H9 (cell line): ENCODE measurements at regions not wholly inside any gene's neighbourhood (a gene's known extent, or its start where the extent isn't known, plus 50 kb on each side); places are given as distances from the start of the nearest gene placed in this dataset.

ENCODE experiments used
- DNase-seq: peaks from one replicate; pipeline ENCODE4 v3.0.0-alpha.2; 2017
- H2AFZ ChIP-seq: one replicate; pipeline ENCODE4 v1.6.1; 2013; ENCODE audit warnings: mild to moderate bottlenecking, low read length, control low read depth, moderate library complexity
- H2AK5ac ChIP-seq: 2 replicates; pipeline ENCODE4 v1.6.1; 2013; ENCODE audit warnings: low read length, control low read depth, mixed read lengths; ENCODE audit not compliant: insufficient read length
- H2BK120ac ChIP-seq: one replicate; pipeline ENCODE4 v1.6.1; 2013; ENCODE audit warnings: low read depth, mild to moderate bottlenecking, low read length, control low read depth, inconsistent platforms; ENCODE audit not compliant: poor library complexity, severe bottlenecking
- H2BK12ac ChIP-seq: 2 replicates; pipeline ENCODE4 v1.6.1; 2013; ENCODE audit warnings: low read length, control low read depth, mixed read lengths, low read depth; ENCODE audit not compliant: insufficient read length
- H2BK15ac ChIP-seq: 2 replicates; pipeline ENCODE4 v1.6.1; 2013; ENCODE audit warnings: low read depth, low read length, control low read depth
- H2BK20ac ChIP-seq: one replicate; pipeline ENCODE4 v1.6.1; 2013; ENCODE audit warnings: low read depth, mild to moderate bottlenecking, low read length, control low read depth, inconsistent platforms; ENCODE audit not compliant: poor library complexity, severe bottlenecking
- H2BK5ac ChIP-seq: 2 replicates; pipeline ENCODE4 v1.6.1; 2013; ENCODE audit warnings: low read length, control low read depth, mixed read lengths; ENCODE audit not compliant: insufficient read length
- H3K14ac ChIP-seq: 2 replicates; pipeline ENCODE4 v1.6.1; 2013; ENCODE audit warnings: low read length, control low read depth; ENCODE audit not compliant: insufficient read depth
- H3K18ac ChIP-seq: 2 replicates; pipeline ENCODE4 v1.6.1; 2013; ENCODE audit warnings: low read depth, mild to moderate bottlenecking, mixed read lengths, low read length, control low read depth; ENCODE audit not compliant: insufficient read length
- H3K23ac ChIP-seq: 2 replicates; pipeline ENCODE4 v1.6.1; 2013; ENCODE audit warnings: low read length, control low read depth, mixed read lengths, low read depth; ENCODE audit not compliant: insufficient read length
- H3K23me2 ChIP-seq: 2 replicates; pipeline ENCODE4 v1.6.1; 2013; ENCODE audit warnings: low read depth, mild to moderate bottlenecking, mixed read lengths, low read length, control low read depth; ENCODE audit not compliant: insufficient read length, poor library complexity, severe bottlenecking
- H3K27ac ChIP-seq: 2 replicates; pipeline ENCODE4 v1.5.1; 2013; ENCODE audit warnings: low read length, control low read depth, mixed read lengths, low read depth; ENCODE audit not compliant: insufficient read length
- H3K27me3 ChIP-seq: 2 replicates; pipeline ENCODE4 v1.6.1; 2013; ENCODE audit warnings: low read length, control low read depth, inconsistent platforms; ENCODE audit not compliant: insufficient read depth
- H3K4ac ChIP-seq: 2 replicates; pipeline ENCODE4 v1.6.1; 2013; ENCODE audit warnings: low read depth, mild to moderate bottlenecking, control low read depth, inconsistent platforms, low read length, moderate library complexity
- H3K4me1 ChIP-seq: 2 replicates; pipeline ENCODE4 v1.6.1; 2013; ENCODE audit warnings: low read length, control low read depth, inconsistent platforms; ENCODE audit not compliant: insufficient read depth
- H3K4me2 ChIP-seq: 2 replicates; pipeline ENCODE4 v1.6.1; 2013; ENCODE audit warnings: low read length, control low read depth, mixed read lengths; ENCODE audit not compliant: insufficient read length, insufficient read depth
- H3K56ac ChIP-seq: 2 replicates; pipeline ENCODE4 v1.6.1; 2013; ENCODE audit warnings: low read depth, mild to moderate bottlenecking, mixed read lengths, low read length, control low read depth; ENCODE audit not compliant: insufficient read length
- H3K79me1 ChIP-seq: 2 replicates; pipeline ENCODE4 v1.6.1; 2013; ENCODE audit warnings: low read depth, mild to moderate bottlenecking, moderate library complexity, low read length, control low read depth, inconsistent platforms; ENCODE audit not compliant: insufficient read depth, poor library complexity, severe bottlenecking
- H3K79me2 ChIP-seq: 2 replicates; pipeline ENCODE4 v1.6.1; 2013; ENCODE audit warnings: low read length, control low read depth, inconsistent platforms; ENCODE audit not compliant: insufficient read depth
- H3K9ac ChIP-seq: 2 replicates; pipeline ENCODE4 v1.6.1; 2013; ENCODE audit warnings: low read length, control low read depth, mixed read lengths; ENCODE audit not compliant: insufficient read length; ENCODE audit errors: extremely low read depth
- H3K9me3 ChIP-seq: one replicate; pipeline ENCODE4 v1.6.1; 2013; ENCODE audit warnings: low read depth, low read length, inconsistent platforms; ENCODE audit not compliant: control insufficient read depth
- H3T11ph ChIP-seq: one replicate; pipeline ENCODE4 v1.6.1; 2013; ENCODE audit warnings: mild to moderate bottlenecking, low read length, control low read depth, inconsistent platforms
- H4K20me1 ChIP-seq: one replicate; pipeline ENCODE4 v1.6.1; 2013; ENCODE audit not compliant: control insufficient read depth, insufficient read length, insufficient read depth
- H4K5ac ChIP-seq: 2 replicates; pipeline ENCODE4 v1.6.1; 2013; ENCODE audit warnings: low read depth, mild to moderate bottlenecking, mixed read lengths, low read length, control low read depth; ENCODE audit not compliant: insufficient read length
- H4K8ac ChIP-seq: replicated peaks from 2 replicates; pipeline ENCODE4 v1.6.1; 2013; ENCODE audit warnings: low read length, control low read depth, mixed read lengths, low read depth; ENCODE audit not compliant: insufficient read length
- H4K91ac ChIP-seq: 2 replicates; pipeline ENCODE4 v1.6.1; 2013; ENCODE audit warnings: low read depth, mild to moderate bottlenecking, moderate library complexity, mixed read lengths, low read length, control low read depth; ENCODE audit not compliant: insufficient read length
- H3K27ac Mint-ChIP-seq, 3 experiments: 2 replicates in 2 of 3; 3 replicates in 1 of 3; pipeline ENCODE4 v1.8.0; 2020 to 2021; ENCODE audit warnings: mixed read lengths in 3 of 3, mild to moderate bottlenecking in 1 of 3, moderate library complexity in 1 of 3
- H3K27me3 Mint-ChIP-seq: 2 replicates; pipeline ENCODE4 v1.8.0; 2021; ENCODE audit warnings: low read depth, mild to moderate bottlenecking, moderate library complexity, mixed read lengths
- H3K36me3 Mint-ChIP-seq, 3 experiments: 2 replicates in 2 of 3; 3 replicates in 1 of 3; pipeline ENCODE4 v1.8.0; 2020 to 2021; ENCODE audit warnings: low read depth in 3 of 3, mixed read lengths in 3 of 3; ENCODE audit not compliant: insufficient read depth in 1 of 3
- H3K4me1 Mint-ChIP-seq, 2 experiments: 2 replicates each; pipeline ENCODE4 v1.8.0; 2020; ENCODE audit warnings: mixed read lengths in 2 of 2
- H3K4me3 Mint-ChIP-seq, 2 experiments: 2 replicates in 1 of 2; 3 replicates in 1 of 2; pipeline ENCODE4 v1.8.0; 2020 to 2021; ENCODE audit warnings: mild to moderate bottlenecking in 2 of 2, mixed read lengths in 2 of 2, moderate library complexity in 1 of 2
- H3K9me3 Mint-ChIP-seq, 2 experiments: 2 replicates in 1 of 2; 3 replicates in 1 of 2; pipeline ENCODE4 v1.8.0; 2020; ENCODE audit warnings: mild to moderate bottlenecking in 2 of 2, mixed read lengths in 2 of 2, moderate library complexity in 1 of 2
- WGBS: extraction: QIAGEN DNeasy Blood & Tissue Kit; methylation state at CpG from one replicate; pipeline ENCODE4 v1.1.7; 2013; ENCODE audit warnings: missing lambda C conversion rate, low lambda C conversion rate, mixed read lengths; ENCODE audit not compliant: insufficient read length; ENCODE audit errors: extremely low coverage; 5-methylcytosine and 5-hydroxymethylcytosine counted together
- TF ChIP-seq, protein P1 (sequence below): fragments of 200-600 bp; sonication (generic); conservative IDR thresholded peaks from 3 replicates; pipeline ENCODE4 v1.8.0; 2021; ENCODE audit warnings: antibody characterized with exemption, mild to moderate bottlenecking

DNA sequence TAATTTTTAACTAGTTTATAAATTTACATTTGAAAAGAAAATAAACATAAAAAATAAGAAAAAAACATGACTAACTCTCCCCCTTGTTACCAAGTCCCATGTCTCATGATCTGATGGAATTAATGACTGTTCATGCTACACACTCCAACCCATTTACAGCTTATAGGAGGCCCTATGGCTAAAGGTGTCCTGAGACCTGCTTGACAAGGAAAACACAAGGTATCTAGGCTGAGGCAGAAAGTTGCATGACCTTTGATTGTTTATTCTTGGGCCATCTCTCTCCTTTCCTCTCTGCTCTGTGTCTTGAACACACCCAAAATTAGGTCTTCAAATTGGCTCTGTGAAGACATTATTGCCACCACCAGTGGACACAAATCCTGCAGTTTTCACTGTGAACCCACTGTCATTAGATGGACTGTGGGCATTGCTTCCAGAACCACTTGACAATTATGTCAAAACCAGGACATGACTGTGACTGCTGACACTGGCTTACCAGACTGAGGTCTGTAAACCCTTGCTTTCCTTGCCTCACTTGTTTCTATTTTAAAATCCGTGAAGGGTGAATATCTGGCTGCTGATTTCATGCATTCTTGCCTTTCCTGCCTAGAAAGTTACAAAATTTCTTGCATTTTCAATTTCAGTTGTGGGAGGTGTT is 386.5 kb upstream of the SPRY2 start:
- no peak overlapping the region for H3K4ac ChIP-seq
- Mint-ChIP-seq H3K27me3 (no peaks in the 10 kb centered on the region), H3K9me3 (peaks cover 5 to 8% of the 10 kb centered on the region in 2 experiments; a peak in 3 of 5 replicates), H3K4me1 (no peaks in the 10 kb centered on the region), H3K4me3 (no peak overlapping the region), H3K36me3 (no peaks in the 10 kb centered on the region; a peak in 1 of 7 replicates), H3K27ac (no peak overlapping the region)
- H3K18ac ChIP-seq, result no peak overlapping the region
- no peak overlapping the region for H3K56ac ChIP-seq
- no peak overlapping the region for H2BK12ac ChIP-seq
- H2BK15ac ChIP-seq, result no peak overlapping the region
- H2BK20ac ChIP-seq, result no peak overlapping the region
- no peak overlapping the region for H3K9ac ChIP-seq
- H3K79me2 ChIP-seq, result no peaks in the 10 kb centered on the region
- H3K4me1 ChIP-seq, result no peaks in the 10 kb centered on the region
- H3K23ac ChIP-seq, result no peak overlapping the region
- H3K79me1 ChIP-seq, result no peaks in the 10 kb centered on the region
- H3K4me2 ChIP-seq, result no peak overlapping the region
- no peak overlapping the region for H4K91ac ChIP-seq
- no peaks in the 10 kb centered on the region for H4K20me1 ChIP-seq
- H2AFZ ChIP-seq, result no peak overlapping the region
- H2BK5ac ChIP-seq, result no peak overlapping the region
- no peak overlapping the region for H4K5ac ChIP-seq
- no CpG with 5 or more reads among the region's 1 CpG for WGBS
- H4K8ac ChIP-seq, result no peak overlapping the region
- no peak overlapping the region for H3T11ph ChIP-seq
- TF ChIP-seq, protein P1, sequence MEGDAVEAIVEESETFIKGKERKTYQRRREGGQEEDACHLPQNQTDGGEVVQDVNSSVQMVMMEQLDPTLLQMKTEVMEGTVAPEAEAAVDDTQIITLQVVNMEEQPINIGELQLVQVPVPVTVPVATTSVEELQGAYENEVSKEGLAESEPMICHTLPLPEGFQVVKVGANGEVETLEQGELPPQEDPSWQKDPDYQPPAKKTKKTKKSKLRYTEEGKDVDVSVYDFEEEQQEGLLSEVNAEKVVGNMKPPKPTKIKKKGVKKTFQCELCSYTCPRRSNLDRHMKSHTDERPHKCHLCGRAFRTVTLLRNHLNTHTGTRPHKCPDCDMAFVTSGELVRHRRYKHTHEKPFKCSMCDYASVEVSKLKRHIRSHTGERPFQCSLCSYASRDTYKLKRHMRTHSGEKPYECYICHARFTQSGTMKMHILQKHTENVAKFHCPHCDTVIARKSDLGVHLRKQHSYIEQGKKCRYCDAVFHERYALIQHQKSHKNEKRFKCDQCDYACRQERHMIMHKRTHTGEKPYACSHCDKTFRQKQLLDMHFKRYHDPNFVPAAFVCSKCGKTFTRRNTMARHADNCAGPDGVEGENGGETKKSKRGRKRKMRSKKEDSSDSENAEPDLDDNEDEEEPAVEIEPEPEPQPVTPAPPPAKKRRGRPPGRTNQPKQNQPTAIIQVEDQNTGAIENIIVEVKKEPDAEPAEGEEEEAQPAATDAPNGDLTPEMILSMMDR, result no peak
- DNase-seq, result no peak
- no peaks in the 10 kb centered on the region for H3K27me3 ChIP-seq
- no peak overlapping the region for H3K14ac ChIP-seq
- H2BK120ac ChIP-seq, result no peak overlapping the region
- no peaks in the 10 kb centered on the region for H3K23me2 ChIP-seq
- H3K9me3 ChIP-seq, result no peaks in the 10 kb centered on the region
- no peak overlapping the region for H2AK5ac ChIP-seq
- H3K27ac ChIP-seq, result no peak overlapping the region
